A673 (cell line): ENCODE measurements at regions not wholly inside any gene's neighbourhood (a gene's known extent, or its start where the extent isn't known, plus 50 kb on each side); places are given as distances from the start of the nearest gene placed in this dataset.

Experiments used
- BruUV-seq: library from RNA; stranded (reverse); fragments of 400-500 nt; replicated peaks from 2 replicates; lab custom pipeline; 2021; lab: Mats Ljungman, UMichigan
- CTCF ChIA-PET: fragments of 300-600 bp; sonication (Branson Sonifier 250); formaldehyde crosslinking; loops from one replicate; lab custom pipeline; 2022; ENCODE audit warnings: antibody characterized with exemption; lab: Charles Lee
- POLR2A ChIA-PET: fragments of 300-600 bp; sonication (Branson Sonifier 250); formaldehyde crosslinking; loops from one replicate; lab custom pipeline; 2022; ENCODE audit warnings: antibody characterized with exemption; ENCODE audit not compliant: low non-redundant PET; lab: Charles Lee
- DNase-seq: peaks from one replicate; pipeline ENCODE4 v3.0.0-alpha.2; 2015; ENCODE audit warnings: low spot score
- H3K27ac ChIP-seq: fragments of 200-600 bp; sonication (generic); 2 replicates; pipeline ENCODE4 v1.5.1; 2016; ENCODE audit warnings: mixed run types, low read depth, mild to moderate bottlenecking, mixed read lengths, antibody characterized with exemption, low read length; ENCODE audit not compliant: poor library complexity, severe bottlenecking
- H3K27me3 ChIP-seq: fragments of 200-600 bp; sonication (generic); replicated peaks from 2 replicates; pipeline ENCODE4 v1.6.1; 2017; ENCODE audit warnings: mixed run types, low read depth, mild to moderate bottlenecking, mixed read lengths, antibody characterized with exemption, low read length; ENCODE audit not compliant: insufficient read depth, poor library complexity
- H3K36me3 ChIP-seq: fragments of 200-600 bp; sonication (generic); 2 replicates; pipeline ENCODE4 v1.6.1; 2016; ENCODE audit warnings: mixed run types, mild to moderate bottlenecking, mixed read lengths, antibody characterized with exemption, low read length; ENCODE audit not compliant: insufficient read depth, poor library complexity, severe bottlenecking
- H3K4me1 ChIP-seq: fragments of 200-600 bp; sonication (generic); 2 replicates; pipeline ENCODE4 v1.6.1; 2017; ENCODE audit warnings: mixed run types, mild to moderate bottlenecking, mixed read lengths, antibody characterized with exemption, low read length; ENCODE audit not compliant: insufficient read depth, poor library complexity, severe bottlenecking
- H3K4me3 ChIP-seq: fragments of 200-600 bp; sonication (generic); 2 replicates; pipeline ENCODE4 v1.5.1; 2016; ENCODE audit warnings: low read depth, mixed run types, mild to moderate bottlenecking, mixed read lengths, low read length; ENCODE audit not compliant: poor library complexity, severe bottlenecking
- H3K9me3 ChIP-seq: fragments of 200-600 bp; sonication (generic); 2 replicates; pipeline ENCODE4 v1.6.1; 2016; ENCODE audit warnings: mixed run types, low read depth, mild to moderate bottlenecking, mixed read lengths, antibody characterized with exemption, low read length; ENCODE audit not compliant: poor library complexity, severe bottlenecking
- EZH2 ChIP-seq: fragments of 200-600 bp; sonication (generic); IDR thresholded peaks from 2 replicates; pipeline ENCODE4 v1.6.1; 2017; ENCODE audit warnings: borderline replicate concordance, low read depth, mild to moderate bottlenecking, mixed read lengths, antibody characterized with exemption, low read length; ENCODE audit not compliant: poor library complexity, severe bottlenecking
- intact Hi-C: fragments of 100-400 bp; cut with micrococcal nuclease; formaldehyde crosslinking; loops from one replicate; pipeline ENCODE4 v1.10.0; 2022; ENCODE audit not compliant: unreplicated experiment
- TF ChIP-seq, protein P1 (sequence below): fragments of 300-800, 200-600 bp; sonication (generic); conservative IDR thresholded peaks from 2 replicates; pipeline ENCODE4 v1.5.1; 2017; ENCODE audit warnings: low read depth, mild to moderate bottlenecking, antibody characterized with exemption, low read length, moderate library complexity, mixed read lengths

DNA sequence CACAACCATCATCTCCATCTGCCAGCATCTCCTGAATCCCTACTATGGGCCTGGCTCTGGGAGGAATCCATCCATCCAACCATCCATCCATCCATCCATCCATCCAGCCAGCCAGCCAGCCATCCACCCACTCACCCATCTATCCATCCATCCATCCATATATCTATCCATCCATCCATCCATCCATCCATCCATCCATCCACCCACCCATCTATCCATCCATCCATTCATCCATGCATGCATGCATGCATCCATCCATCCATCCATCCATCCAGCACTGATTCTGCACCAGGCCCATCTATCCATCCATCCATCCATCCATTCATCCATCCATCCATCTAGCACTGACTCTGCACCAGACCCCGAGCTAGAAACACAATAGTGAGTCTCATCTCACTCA is 141.3 kb upstream of the WNT4 start:
- no peaks in the 10 kb centered on the region for H3K9me3 ChIP-seq
- ChIA-PET POLR2A (no interaction called here), CTCF (no interaction called here)
- H3K4me1 ChIP-seq: no peaks in the 10 kb centered on the region
- H3K27ac ChIP-seq: no peak overlapping the region
- peaks cover 4% of the 10 kb centered on the region for H3K27me3 ChIP-seq
- TF ChIP-seq EZH2: no peak
- TF ChIP-seq, protein P1, sequence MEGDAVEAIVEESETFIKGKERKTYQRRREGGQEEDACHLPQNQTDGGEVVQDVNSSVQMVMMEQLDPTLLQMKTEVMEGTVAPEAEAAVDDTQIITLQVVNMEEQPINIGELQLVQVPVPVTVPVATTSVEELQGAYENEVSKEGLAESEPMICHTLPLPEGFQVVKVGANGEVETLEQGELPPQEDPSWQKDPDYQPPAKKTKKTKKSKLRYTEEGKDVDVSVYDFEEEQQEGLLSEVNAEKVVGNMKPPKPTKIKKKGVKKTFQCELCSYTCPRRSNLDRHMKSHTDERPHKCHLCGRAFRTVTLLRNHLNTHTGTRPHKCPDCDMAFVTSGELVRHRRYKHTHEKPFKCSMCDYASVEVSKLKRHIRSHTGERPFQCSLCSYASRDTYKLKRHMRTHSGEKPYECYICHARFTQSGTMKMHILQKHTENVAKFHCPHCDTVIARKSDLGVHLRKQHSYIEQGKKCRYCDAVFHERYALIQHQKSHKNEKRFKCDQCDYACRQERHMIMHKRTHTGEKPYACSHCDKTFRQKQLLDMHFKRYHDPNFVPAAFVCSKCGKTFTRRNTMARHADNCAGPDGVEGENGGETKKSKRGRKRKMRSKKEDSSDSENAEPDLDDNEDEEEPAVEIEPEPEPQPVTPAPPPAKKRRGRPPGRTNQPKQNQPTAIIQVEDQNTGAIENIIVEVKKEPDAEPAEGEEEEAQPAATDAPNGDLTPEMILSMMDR: no peak
- DNase-seq: no peak
- intact Hi-C loops: no loop called here
- BruUV-seq: no TSS peak
- H3K4me3 ChIP-seq: no peak overlapping the region
- no peaks in the 10 kb centered on the region for H3K36me3 ChIP-seq

DNA sequence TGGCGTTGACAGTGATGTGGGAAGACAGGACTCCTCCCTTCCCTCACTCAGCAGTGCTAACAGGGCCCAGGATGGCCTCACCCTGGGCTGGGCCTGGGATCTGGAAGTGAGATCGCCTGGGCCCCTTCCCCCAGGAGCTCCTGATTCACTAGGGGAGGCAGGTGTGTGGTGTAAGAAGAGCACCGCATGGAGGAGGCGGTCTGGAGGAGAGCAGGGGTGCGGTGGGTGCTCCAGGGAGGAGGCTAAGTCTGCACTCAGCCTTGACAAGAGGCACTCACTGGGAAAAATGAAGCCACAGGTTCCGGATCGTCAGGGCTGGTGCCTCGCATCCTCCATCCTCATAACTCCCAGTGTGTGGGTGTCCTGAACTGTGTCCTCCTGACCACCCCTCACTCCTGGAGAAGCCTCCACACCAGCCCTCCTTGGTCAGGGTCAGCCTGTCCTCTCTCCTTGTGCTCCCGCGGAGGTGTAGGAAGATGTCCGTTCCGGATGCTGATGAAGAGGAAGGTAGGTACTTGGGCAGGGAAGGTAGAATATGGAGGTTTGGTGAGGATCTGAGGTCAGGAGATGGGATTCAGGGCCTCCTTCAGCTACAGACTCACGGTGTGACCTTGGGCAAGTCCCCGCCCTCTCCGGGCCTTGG is 142.1 kb upstream of the WNT4 start:
- DNase-seq: no peak
- no TSS peak for BruUV-seq
- TF ChIP-seq, protein P1: no peak
- TF ChIP-seq EZH2: no peak
- ChIA-PET POLR2A (no interaction called here), CTCF (no interaction called here)
- Histone ChIP-seq H3K4me1 (no peaks in the 10 kb centered on the region), H3K9me3 (no peaks in the 10 kb centered on the region), H3K27me3 (peaks cover 4% of the 10 kb centered on the region), H3K27ac (no peak overlapping the region), H3K36me3 (no peaks in the 10 kb centered on the region), H3K4me3 (no peak overlapping the region)
- intact Hi-C loops: no loop called here

DNA sequence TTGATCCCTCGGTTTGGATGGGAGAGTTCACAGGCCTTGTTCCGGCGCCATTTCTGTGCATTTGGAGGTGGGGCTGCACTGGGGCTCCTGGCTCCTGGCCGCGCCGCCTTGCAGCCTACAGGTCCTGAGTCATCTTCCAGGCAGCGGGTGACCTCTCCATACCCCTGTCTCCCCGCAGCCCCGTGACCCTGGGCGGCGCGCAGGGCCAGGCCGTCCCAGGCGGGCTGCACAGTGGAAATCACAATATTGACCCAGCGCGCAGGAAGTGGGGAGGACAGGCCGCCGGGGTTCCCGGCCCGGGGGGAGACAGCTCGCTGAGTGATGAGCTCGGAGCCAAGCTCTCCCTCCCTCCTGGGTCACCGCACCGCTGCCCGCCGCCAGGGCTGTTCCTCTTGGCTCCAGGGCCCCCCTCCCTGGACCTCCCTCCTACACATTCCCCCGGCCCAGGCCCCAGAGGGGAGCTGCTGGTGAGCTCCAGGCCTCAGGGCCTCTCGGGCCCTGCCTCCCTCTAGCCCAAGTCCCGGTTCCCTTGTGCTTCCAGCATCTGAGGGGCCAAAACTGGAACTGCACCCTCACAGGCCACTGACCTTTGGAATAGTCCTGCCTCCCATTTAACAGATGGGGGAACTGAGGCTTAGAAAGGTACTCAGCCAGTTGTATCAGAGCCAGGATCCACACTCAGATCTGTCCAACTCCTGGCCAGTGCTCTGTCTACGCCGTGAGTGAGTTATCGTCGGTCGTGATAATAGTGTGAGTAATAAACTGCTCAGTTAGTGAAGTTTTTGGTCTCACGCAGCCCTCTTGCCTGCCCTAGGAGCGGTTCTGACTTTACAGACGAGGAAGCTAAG is 142.9 kb upstream of the WNT4 start:
- CTCF ChIA-PET: no interaction called here
- intact Hi-C loops: no loop called here
- Histone ChIP-seq H3K9me3 (no peaks in the 10 kb centered on the region), H3K27ac (no peak overlapping the region), H3K27me3 (peaks cover 4% of the 10 kb centered on the region), H3K4me1 (no peaks in the 10 kb centered on the region), H3K36me3 (no peaks in the 10 kb centered on the region), H3K4me3 (no peak overlapping the region)
- no peak for DNase-seq
- BruUV-seq: no TSS peak
- TF ChIP-seq, protein P1: no peak
- no peak for TF ChIP-seq EZH2
- POLR2A ChIA-PET: no interaction called here
